Bronchial epithelial cell (primary cell): ENCODE measurements at regions not wholly inside any gene's neighbourhood (a gene's known extent, or its start where the extent isn't known, plus 50 kb on each side); places are given as distances from the start of the nearest gene placed in this dataset.
"Not testable (repeated sequence)": the region's sequence is repeated elsewhere in the genome, so short reads cannot be mapped to it uniquely, and the experiment has no call there.

Experiments
- DNase-seq: peaks from one replicate; pipeline ENCODE4 v3.0.0-alpha.2; 2010; ENCODE audit warnings: low read depth
- FAIRE-seq: peaks from 2 replicates; lab custom pipeline; 2011; peaks lifted over from hg19 to GRCh38; lab: Jason Lieb, UNC
- H3K27me3 ChIP-seq: 2 replicates; pipeline ENCODE4 v1.5.1; 2011; ENCODE audit warnings: low read length; ENCODE audit not compliant: control insufficient read depth, insufficient read depth
- H3K36me3 ChIP-seq: 2 replicates; pipeline ENCODE4 v1.5.1; 2011; ENCODE audit warnings: low read length; ENCODE audit not compliant: control insufficient read depth, insufficient read depth
- H3K4me3 ChIP-seq: 2 replicates; pipeline ENCODE4 v1.5.1; 2011; ENCODE audit warnings: mild to moderate bottlenecking, low read depth, low read length, control low read depth
- CTCF ChIP-seq: IDR thresholded peaks from 2 replicates; pipeline ENCODE4 v1.5.1; 2011; ENCODE audit warnings: mild to moderate bottlenecking, moderate library complexity, low read length, control low read depth, inconsistent platforms; ENCODE audit not compliant: insufficient read depth, severe bottlenecking

- H3K36me3 ChIP-seq: no peaks in the 10 kb centered on the region
- DNase-seq: no peak
- no peak overlapping the region for H3K4me3 ChIP-seq
- no peak for FAIRE-seq
- no peaks in the 10 kb centered on the region for H3K27me3 ChIP-seq
- no peak for TF ChIP-seq CTCF
Observed at GRCh38 chr3:28623106-28623505, 274.5 kb upstream of the AZI2 start.

GRCh38 chr3:28624084-28624483 lies 275.5 kb upstream of the AZI2 start:
- TF ChIP-seq CTCF: no peak
- FAIRE-seq: no peak

GRCh38 chr3:28627843-28628242 lies 279.2 kb upstream of the AZI2 start:
- not testable (repeated sequence) for H3K27me3 ChIP-seq, FAIRE-seq, DNase-seq, H3K36me3 ChIP-seq, H3K4me3 ChIP-seq

More at GRCh38 chr3:28624084-28624483, 275.5 kb upstream of the AZI2 start:
- Histone ChIP-seq H3K27me3 (no peaks in the 10 kb centered on the region), H3K4me3 (no peak overlapping the region), H3K36me3 (no peaks in the 10 kb centered on the region)
- DNase-seq: no peak

- no peak for TF ChIP-seq CTCF
- FAIRE-seq (no peak), DNase-seq (no peak)
- H3K4me3 ChIP-seq: no peak overlapping the region
- no peaks in the 10 kb centered on the region for H3K27me3 ChIP-seq
- no peaks in the 10 kb centered on the region for H3K36me3 ChIP-seq
Observed at GRCh38 chr3:28634019-28634418, 285.4 kb upstream of the AZI2 start.

GRCh38 chr3:28637742-28638141 lies 289.1 kb upstream of the AZI2 start:
- DNase-seq (no peak), FAIRE-seq (no peak)
- no peak for TF ChIP-seq CTCF
- Histone ChIP-seq H3K4me3 (no peak overlapping the region), H3K27me3 (no peaks in the 10 kb centered on the region), H3K36me3 (no peaks in the 10 kb centered on the region)

- no peak for TF ChIP-seq CTCF
- H3K36me3 ChIP-seq: no peaks in the 10 kb centered on the region
- FAIRE-seq (peak; percentile 43), DNase-seq (no peak)
- H3K4me3 ChIP-seq: no peak overlapping the region
- H3K27me3 ChIP-seq: no peaks in the 10 kb centered on the region
Observed at GRCh38 chr3:28645149-28645548, 296.5 kb upstream of the AZI2 start.
